Neural cell (in vitro differentiated cells): ENCODE measurements at regions not wholly inside any gene's neighbourhood (a gene's known extent, or its start where the extent isn't known, plus 50 kb on each side); places are given as distances from the start of the nearest gene placed in this dataset.

Experiments used
- EP300 ChIP-seq: fragments of 450-650 bp; conservative IDR thresholded peaks from 2 replicates; pipeline ENCODE4 v1.6.1; 2014; ENCODE audit warnings: antibody characterized with exemption, mild to moderate bottlenecking, moderate library complexity; ENCODE audit not compliant: poor library complexity, severe bottlenecking
- EZH2 ChIP-seq: fragments of 200-600, 300-800 bp; shearing (Covaris generic), sonication (generic); IDR thresholded peaks from 2 replicates; pipeline ENCODE4 v1.6.1; 2014; ENCODE audit warnings: antibody characterized with exemption, low read length, borderline replicate concordance, mild to moderate bottlenecking; ENCODE audit not compliant: insufficient read depth, poor library complexity, severe bottlenecking
- RAD21 ChIP-seq: fragments of 450-650 bp; conservative IDR thresholded peaks from 2 replicates; pipeline ENCODE4 v1.6.1; 2014; ENCODE audit warnings: antibody characterized with exemption, mild to moderate bottlenecking, moderate library complexity
- SMC3 ChIP-seq: fragments of 450-650 bp; conservative IDR thresholded peaks from 2 replicates; pipeline ENCODE4 v1.6.1; 2014; ENCODE audit warnings: antibody characterized with exemption, mild to moderate bottlenecking, moderate library complexity; ENCODE audit not compliant: poor library complexity
- TF ChIP-seq, protein P1 (sequence below): fragments of 450-650 bp; IDR thresholded peaks from 2 replicates; pipeline ENCODE4 v1.5.1; 2014; ENCODE audit warnings: antibody characterized with exemption, mild to moderate bottlenecking, moderate library complexity; ENCODE audit not compliant: poor library complexity, severe bottlenecking

DNA sequence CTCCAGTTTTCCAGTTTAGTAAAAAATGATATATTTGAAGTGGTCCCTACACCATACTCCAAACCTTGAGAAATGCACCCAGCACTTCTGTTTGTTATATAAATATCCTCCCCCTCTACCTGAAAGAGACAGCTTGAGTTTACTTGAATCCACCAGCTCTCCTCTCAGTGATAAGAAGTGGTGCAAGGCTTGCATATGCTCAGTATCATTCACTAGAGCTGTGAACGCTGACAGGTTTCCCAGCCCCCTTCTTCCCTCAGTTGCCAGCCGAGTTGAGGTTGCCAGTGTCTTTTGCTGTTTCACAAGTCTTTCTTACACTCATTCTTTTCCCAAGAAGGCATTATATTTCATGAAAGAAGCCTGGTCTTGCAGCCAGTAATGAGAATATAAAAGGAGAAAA lies 880.0 kb downstream of the LRRTM4 start:
- TF ChIP-seq RAD21: no peak
- TF ChIP-seq, protein P1, sequence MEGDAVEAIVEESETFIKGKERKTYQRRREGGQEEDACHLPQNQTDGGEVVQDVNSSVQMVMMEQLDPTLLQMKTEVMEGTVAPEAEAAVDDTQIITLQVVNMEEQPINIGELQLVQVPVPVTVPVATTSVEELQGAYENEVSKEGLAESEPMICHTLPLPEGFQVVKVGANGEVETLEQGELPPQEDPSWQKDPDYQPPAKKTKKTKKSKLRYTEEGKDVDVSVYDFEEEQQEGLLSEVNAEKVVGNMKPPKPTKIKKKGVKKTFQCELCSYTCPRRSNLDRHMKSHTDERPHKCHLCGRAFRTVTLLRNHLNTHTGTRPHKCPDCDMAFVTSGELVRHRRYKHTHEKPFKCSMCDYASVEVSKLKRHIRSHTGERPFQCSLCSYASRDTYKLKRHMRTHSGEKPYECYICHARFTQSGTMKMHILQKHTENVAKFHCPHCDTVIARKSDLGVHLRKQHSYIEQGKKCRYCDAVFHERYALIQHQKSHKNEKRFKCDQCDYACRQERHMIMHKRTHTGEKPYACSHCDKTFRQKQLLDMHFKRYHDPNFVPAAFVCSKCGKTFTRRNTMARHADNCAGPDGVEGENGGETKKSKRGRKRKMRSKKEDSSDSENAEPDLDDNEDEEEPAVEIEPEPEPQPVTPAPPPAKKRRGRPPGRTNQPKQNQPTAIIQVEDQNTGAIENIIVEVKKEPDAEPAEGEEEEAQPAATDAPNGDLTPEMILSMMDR: no peak
- no peak for TF ChIP-seq SMC3
- no peak for TF ChIP-seq EZH2
- no peak for TF ChIP-seq EP300
